ENCODE measurements at regions not wholly inside any gene's neighbourhood (a gene's known extent, or its start where the extent isn't known, plus 50 kb on each side); places are given as distances from the start of the nearest gene placed in this dataset.

DNA sequence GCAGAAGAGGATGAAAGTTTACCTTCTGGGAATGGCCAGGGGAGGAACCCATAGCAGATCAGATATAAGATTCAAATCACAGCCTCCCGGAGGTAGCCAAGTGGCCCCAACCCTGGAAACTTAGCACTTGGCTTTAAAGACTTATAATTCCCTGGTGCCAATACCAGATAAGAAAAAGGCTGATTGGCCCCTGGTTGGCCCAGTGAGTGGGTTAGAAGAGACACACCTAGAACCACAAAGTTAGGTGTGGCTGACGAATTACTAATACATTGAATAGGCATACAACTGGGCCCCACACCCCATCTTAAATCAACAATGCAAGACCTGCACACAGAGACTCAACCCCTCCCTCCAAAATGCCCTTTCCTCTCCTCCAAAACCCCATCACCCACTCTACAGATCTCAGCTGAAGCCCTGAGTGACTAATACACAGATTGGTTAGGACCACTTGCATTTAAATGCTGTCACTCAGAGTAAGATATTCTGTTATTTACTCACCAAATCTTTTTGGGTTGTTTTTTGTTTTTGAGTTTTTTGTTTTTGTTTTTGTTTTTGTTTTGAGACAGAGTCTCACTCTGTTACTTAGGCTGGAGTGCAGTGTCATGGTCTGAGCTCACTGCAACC lies 315.4 kb upstream of the JARID2 start:
- no peak for DNase-seq (ENCODE audit: low read depth)
- H3K4me3 ChIP-seq (ENCODE audit: low read depth, low read length), result no peak overlapping the region
- in situ Hi-C loops (cut with HindIII; ENCODE audit: low sequenced_read_pairs), result no loop called here
- TF ChIP-seq, protein P1, sequence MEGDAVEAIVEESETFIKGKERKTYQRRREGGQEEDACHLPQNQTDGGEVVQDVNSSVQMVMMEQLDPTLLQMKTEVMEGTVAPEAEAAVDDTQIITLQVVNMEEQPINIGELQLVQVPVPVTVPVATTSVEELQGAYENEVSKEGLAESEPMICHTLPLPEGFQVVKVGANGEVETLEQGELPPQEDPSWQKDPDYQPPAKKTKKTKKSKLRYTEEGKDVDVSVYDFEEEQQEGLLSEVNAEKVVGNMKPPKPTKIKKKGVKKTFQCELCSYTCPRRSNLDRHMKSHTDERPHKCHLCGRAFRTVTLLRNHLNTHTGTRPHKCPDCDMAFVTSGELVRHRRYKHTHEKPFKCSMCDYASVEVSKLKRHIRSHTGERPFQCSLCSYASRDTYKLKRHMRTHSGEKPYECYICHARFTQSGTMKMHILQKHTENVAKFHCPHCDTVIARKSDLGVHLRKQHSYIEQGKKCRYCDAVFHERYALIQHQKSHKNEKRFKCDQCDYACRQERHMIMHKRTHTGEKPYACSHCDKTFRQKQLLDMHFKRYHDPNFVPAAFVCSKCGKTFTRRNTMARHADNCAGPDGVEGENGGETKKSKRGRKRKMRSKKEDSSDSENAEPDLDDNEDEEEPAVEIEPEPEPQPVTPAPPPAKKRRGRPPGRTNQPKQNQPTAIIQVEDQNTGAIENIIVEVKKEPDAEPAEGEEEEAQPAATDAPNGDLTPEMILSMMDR (IDR thresholded peaks at IDR 0.05; ENCODE audit: low read depth, low read length, missing control alignments), result no peak

DNA sequence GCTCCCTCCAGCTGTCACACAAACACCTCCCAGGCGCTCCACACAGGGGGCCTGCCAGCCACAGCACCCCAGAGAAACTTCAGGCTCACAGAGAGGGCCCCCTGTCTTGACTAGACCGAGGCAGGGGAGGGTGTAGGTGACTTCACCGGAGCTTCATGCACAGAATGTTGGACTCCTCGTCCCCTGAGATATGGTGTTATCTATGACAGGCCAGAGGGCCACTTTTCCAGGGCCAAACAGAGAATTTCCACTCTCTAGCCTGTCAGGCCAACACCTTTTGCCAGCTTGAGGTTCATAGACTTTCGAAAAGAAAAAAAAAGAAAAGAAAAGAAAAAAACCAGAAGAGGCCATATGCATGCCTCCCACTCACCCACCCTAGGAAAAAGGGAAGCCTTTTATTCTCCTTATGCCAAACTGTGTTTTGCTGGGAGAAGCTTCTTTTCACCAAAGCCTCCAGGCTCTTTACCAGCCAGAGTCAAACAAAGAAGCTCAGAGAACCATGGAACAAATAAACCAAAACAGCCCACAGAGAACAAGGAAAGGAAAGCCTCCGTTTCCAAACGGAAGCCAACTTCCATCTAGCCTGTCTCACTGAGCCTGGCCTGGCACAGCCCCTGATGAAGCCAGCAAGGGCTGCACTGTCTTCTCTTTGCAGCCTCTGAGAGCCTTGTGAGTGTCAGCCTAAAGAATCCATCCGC lies 313.2 kb upstream of the JARID2 start:
- in situ Hi-C loops (cut with HindIII; ENCODE audit: low sequenced_read_pairs), result no loop called here
- H3K4me3 ChIP-seq (ENCODE audit: low read depth, low read length), result no peak overlapping the region
- DNase-seq (ENCODE audit: low read depth), result no peak
- TF ChIP-seq, protein P1 (IDR thresholded peaks at IDR 0.05; ENCODE audit: low read depth, low read length, missing control alignments), result no peak

DNA sequence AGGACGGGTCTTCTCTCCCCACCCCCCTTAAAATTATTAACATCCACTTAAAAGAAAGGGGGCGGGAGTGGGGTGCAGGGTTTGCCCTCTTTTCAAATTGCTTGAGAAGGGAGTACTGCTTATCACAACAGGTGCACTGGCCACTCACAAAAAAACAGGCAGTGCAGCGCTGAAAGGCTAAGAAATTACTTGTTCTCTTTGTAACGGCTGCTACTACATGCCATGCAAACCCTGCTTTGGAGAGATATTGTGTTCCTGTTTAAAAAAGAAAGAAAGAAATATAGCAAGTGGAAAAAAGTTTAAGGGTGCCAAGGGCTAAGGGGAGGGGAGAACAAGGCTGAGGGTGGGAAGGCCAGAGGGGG lies 312.7 kb upstream of the JARID2 start:
- H3K4me3 ChIP-seq (ENCODE audit: low read depth, low read length), result no peak overlapping the region
- no peak for DNase-seq (ENCODE audit: low read depth)
- TF ChIP-seq, protein P1 (IDR thresholded peaks at IDR 0.05; ENCODE audit: low read depth, low read length, missing control alignments), result no peak
- in situ Hi-C loops (cut with HindIII; ENCODE audit: low sequenced_read_pairs), result no loop called here

DNA sequence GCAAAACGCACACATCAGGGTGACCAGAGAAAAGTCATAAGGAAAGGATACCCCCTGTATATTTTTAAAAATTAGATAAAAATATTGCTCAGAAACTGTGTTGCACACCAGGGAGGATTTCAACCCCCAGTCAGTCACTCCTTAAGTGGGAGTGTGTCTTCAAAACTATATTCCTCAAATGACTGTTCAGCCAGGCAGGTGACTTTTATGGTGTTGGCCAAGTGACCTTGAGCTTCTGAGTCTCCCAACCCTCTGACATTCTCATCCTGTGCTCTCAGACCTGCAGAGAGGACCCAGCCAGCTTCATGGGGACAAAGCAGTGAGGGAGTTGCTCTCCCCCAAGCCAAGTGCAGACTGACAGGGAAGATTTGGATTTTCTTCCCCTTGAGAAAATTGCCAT lies 311.9 kb upstream of the JARID2 start:
- TF ChIP-seq, protein P1 (IDR thresholded peaks at IDR 0.05; ENCODE audit: low read depth, low read length, missing control alignments), result no peak
- H3K4me3 ChIP-seq (ENCODE audit: low read depth, low read length), result no peak overlapping the region
- in situ Hi-C loops (cut with HindIII; ENCODE audit: low sequenced_read_pairs), result no loop called here
- no peak for DNase-seq (ENCODE audit: low read depth)

DNA sequence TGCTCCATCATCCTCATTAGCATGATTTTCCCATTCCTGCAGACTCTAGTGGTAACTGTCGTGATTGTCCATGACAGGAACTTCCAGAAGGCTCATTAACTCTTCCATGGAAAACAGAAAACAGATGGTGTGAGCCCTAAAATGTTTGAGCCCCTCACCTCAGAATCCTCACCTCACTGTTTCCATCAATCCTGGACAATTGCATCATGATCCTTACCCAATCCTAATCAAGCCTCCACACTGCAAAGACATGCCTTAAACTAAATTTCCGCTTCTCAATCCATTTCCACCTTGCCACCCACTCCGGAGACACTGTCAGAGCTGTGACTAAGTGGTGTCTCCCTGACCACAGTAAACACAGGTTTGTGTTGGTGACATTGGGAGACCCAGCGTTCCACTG lies 311.0 kb upstream of the JARID2 start:
- TF ChIP-seq, protein P1 (IDR thresholded peaks at IDR 0.05; ENCODE audit: low read depth, low read length, missing control alignments), result no peak
- in situ Hi-C loops (cut with HindIII; ENCODE audit: low sequenced_read_pairs), result no loop called here
- no peak overlapping the region for H3K4me3 ChIP-seq (ENCODE audit: low read depth, low read length)
- no peak for DNase-seq (ENCODE audit: low read depth)

DNA sequence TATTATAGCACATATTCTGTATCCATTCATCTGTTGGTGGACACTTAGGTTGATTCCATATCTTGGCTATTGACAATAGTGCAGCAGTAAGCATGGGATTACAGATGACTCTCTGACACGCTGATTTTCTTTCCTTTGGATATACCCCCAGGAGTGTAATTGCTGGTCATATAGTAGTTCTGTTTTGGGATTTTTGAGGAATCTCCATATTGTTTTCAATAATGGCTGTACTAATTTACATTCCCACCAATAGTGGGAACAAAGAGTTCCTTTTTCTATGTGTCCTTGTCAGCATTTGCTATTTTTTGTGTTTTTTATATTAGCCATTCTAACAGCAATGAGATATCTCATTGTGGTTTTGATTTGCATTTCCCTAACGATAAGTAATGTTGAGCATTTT lies 309.0 kb upstream of the JARID2 start:
- no peak for DNase-seq (ENCODE audit: low read depth)
- TF ChIP-seq, protein P1 (IDR thresholded peaks at IDR 0.05; ENCODE audit: low read depth, low read length, missing control alignments), result no peak
- H3K4me3 ChIP-seq (ENCODE audit: low read depth, low read length), result no peak overlapping the region
- in situ Hi-C loops (cut with HindIII; ENCODE audit: low sequenced_read_pairs), result no loop called here

Measured in astrocyte of the cerebellum (primary cell).